Activated T-helper 1 cell treated with anti-CD3 and anti-CD28 coated beads, Interleukin-12 subunit alpha, Interleukin-12 subunit beta, Interleukin-2, Interleukin-4 antibody, amounts not matched to agents 30 ng/mL and 10 ng/mL and 1 ng/mL, durations not matched to agents 14 hours and 24 hours and 36 hours (primary cell): ENCODE measurements at regions not wholly inside any gene's neighbourhood (a gene's known extent, or its start where the extent isn't known, plus 50 kb on each side); places are given as distances from the start of the nearest gene placed in this dataset.

Source experiments
- DNase-seq: peaks from one replicate; pipeline ENCODE4 v3.0.0; 2021; ENCODE audit warnings: low spot score
- H3K27ac Mint-ChIP-seq: one replicate; pipeline ENCODE4 v1.8.0; 2021; ENCODE audit warnings: mild to moderate bottlenecking, mixed read lengths
- H3K27me3 Mint-ChIP-seq: one replicate; pipeline ENCODE4 v1.8.0; 2022; ENCODE audit warnings: mild to moderate bottlenecking, moderate library complexity, mixed read lengths; ENCODE audit not compliant: insufficient read depth
- H3K36me3 Mint-ChIP-seq: one replicate; pipeline ENCODE4 v1.8.0; 2021; ENCODE audit warnings: low read depth, mixed read lengths
- H3K4me1 Mint-ChIP-seq: one replicate; pipeline ENCODE4 v1.8.0; 2021; ENCODE audit warnings: low read depth, mixed read lengths
- H3K4me3 Mint-ChIP-seq: one replicate; pipeline ENCODE4 v1.8.0; 2021; ENCODE audit warnings: mild to moderate bottlenecking, moderate library complexity, mixed read lengths
- H3K9me3 Mint-ChIP-seq: one replicate; pipeline ENCODE4 v1.8.0; 2021; ENCODE audit warnings: mixed read lengths
- intact Hi-C: fragments of 100-400 bp; cut with micrococcal nuclease; formaldehyde crosslinking; loops from one replicate; pipeline ENCODE4 v1.15.1; 2024

DNA sequence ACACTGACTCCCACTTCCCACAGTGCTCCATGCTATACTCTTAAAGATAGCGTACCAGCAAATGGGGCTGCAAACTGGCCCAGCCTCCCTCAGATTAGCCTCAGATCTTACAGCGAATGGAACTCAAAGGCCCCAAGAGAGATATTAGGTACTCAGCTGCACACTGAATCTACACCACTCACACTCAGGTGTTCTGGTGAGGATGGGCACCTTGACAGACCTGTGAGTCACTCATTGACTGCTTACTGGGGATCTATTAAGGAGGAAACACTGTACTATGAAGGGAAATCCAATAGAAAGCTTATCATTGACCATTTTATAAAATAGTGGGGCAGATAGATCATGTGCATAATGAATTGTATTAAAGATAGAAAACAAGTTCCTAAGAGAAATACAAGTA, 164.3 kb upstream of the ATP1B1 start:
- intact Hi-C loops: no loop called here
- DNase-seq: no peak
- Mint-ChIP-seq H3K27me3 (peaks cover 16% of the 10 kb centered on the region), H3K4me3 (no peak overlapping the region), H3K27ac (no peak overlapping the region), H3K36me3 (no peaks in the 10 kb centered on the region), H3K9me3 (peaks cover 1% of the 10 kb centered on the region), H3K4me1 (no peaks in the 10 kb centered on the region)

DNA sequence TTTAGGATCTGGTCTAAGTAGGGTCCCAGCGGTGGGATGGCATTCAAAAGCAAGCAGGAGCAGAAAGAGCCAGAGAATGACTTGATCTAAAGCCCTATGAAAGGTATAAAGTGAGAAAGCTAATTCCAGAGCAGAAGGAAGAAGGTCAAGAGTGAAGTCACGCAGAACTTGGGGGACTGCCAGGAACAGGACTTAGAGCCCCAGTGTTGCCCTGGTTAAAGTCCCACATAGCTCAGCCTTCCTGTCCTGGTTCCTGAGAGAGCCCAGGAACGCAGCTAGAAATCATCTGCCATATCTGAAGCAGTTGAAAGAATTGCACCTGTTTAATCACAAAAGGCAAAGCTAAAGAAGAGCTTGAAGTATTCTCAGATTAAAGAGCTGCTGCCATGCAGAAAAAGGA, 160.6 kb upstream of the ATP1B1 start:
- intact Hi-C loops: no loop called here
- Mint-ChIP-seq H3K27me3 (peaks cover 12% of the 10 kb centered on the region), H3K27ac (no peak overlapping the region), H3K4me3 (no peak overlapping the region), H3K4me1 (no peaks in the 10 kb centered on the region), H3K36me3 (no peaks in the 10 kb centered on the region), H3K9me3 (no peaks in the 10 kb centered on the region)
- DNase-seq: no peak

DNA sequence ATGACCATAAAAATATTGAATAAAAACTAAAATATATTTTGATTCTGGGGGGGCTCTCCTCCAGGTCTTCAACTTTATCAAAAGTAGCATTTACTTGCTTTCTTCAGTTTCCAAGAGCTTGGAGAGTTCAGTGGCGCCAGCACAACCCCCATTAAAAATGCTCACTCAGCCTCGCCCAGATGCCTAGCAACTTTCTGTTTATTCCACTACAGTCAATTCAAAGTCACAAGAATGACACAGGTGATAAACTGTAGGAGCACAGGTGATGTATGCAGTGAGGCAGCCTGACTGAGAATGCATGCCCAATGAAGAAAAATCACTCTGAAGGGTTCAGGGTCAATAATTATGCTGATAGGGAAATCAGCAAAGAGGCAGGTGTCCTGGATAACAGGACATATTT, 159.4 kb upstream of the ATP1B1 start:
- intact Hi-C loops: no loop called here
- no peak overlapping the region for H3K4me3 Mint-ChIP-seq
- DNase-seq: no peak
- peaks cover 12% of the 10 kb centered on the region for H3K27me3 Mint-ChIP-seq
- H3K27ac Mint-ChIP-seq: no peak overlapping the region
- no peaks in the 10 kb centered on the region for H3K36me3 Mint-ChIP-seq
- H3K9me3 Mint-ChIP-seq: no peaks in the 10 kb centered on the region
- no peaks in the 10 kb centered on the region for H3K4me1 Mint-ChIP-seq

- Mint-ChIP-seq H3K9me3 (no peaks in the 10 kb centered on the region), H3K4me3 (no peak overlapping the region), H3K36me3 (no peaks in the 10 kb centered on the region), H3K27ac (no peak overlapping the region), H3K4me1 (no peaks in the 10 kb centered on the region), H3K27me3 (peaks cover 3% of the 10 kb centered on the region)
- intact Hi-C loops: no loop called here
- DNase-seq: no peak
Observed at GRCh38 chr1:168949672-168950071, 156.8 kb upstream of the ATP1B1 start.

DNA sequence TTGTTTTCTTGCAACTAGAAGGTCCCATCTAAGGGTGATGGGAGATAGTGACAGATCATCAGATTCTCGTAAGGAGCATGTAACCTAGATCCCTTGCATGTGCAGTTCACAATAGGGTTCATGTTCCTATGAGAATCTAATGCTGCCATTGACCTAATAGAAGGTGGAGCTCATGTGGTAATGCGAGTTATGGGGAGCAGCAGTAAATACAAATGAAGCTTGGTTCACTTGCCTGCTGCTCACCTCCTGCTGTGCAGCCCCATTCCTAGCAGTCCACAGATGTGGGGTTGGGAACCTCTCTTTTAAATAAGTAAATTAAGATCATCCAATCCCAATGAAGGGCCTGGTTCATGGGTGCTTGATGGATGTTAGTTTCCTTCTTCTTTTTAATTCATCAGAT, 148.7 kb upstream of the ATP1B1 start:
- no peak overlapping the region for H3K27ac Mint-ChIP-seq
- intact Hi-C loops: no loop called here
- H3K4me3 Mint-ChIP-seq: no peak overlapping the region
- no peaks in the 10 kb centered on the region for H3K36me3 Mint-ChIP-seq
- peaks cover 3% of the 10 kb centered on the region for H3K27me3 Mint-ChIP-seq
- H3K9me3 Mint-ChIP-seq: no peaks in the 10 kb centered on the region
- H3K4me1 Mint-ChIP-seq: no peaks in the 10 kb centered on the region
- no peak for DNase-seq

GRCh38 chr1:168958562-168959289, 147.8 kb upstream of the ATP1B1 start:
- H3K4me3 Mint-ChIP-seq: no peak overlapping the region
- H3K4me1 Mint-ChIP-seq: no peaks in the 10 kb centered on the region
- H3K9me3 Mint-ChIP-seq: no peaks in the 10 kb centered on the region
- no peak overlapping the region for H3K27ac Mint-ChIP-seq
- no peaks in the 10 kb centered on the region for H3K36me3 Mint-ChIP-seq
- intact Hi-C loops: no loop called here
- peaks cover 3% of the 10 kb centered on the region for H3K27me3 Mint-ChIP-seq
- DNase-seq: no peak

- intact Hi-C loops: no loop called here
- Mint-ChIP-seq H3K27me3 (peaks cover 3% of the 10 kb centered on the region), H3K4me3 (no peak overlapping the region), H3K36me3 (no peaks in the 10 kb centered on the region), H3K4me1 (no peaks in the 10 kb centered on the region), H3K27ac (no peak overlapping the region), H3K9me3 (no peaks in the 10 kb centered on the region)
- no peak for DNase-seq
Observed at GRCh38 chr1:168959382-168959781, 147.1 kb upstream of the ATP1B1 start.

DNA sequence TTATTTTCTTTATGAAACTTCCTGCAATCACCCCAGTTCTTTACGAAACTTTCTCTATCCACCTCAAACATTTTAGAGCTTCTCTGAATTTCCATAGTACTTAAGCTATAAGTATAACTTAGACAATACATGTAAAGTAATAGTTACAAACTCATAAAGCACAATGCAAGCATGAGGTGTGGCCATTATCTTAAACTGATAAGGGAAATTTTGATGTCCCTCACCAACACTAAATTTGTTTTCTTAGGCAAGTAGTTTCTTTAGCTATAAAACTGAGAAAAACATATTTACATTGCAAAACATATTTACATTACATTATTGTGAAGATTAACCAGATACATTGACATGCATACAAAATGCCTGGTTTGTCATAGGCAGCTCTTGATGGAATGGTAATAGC, 146.4 kb upstream of the ATP1B1 start:
- intact Hi-C loops: no loop called here
- no peak for DNase-seq
- H3K27ac Mint-ChIP-seq: no peak overlapping the region
- H3K9me3 Mint-ChIP-seq: no peaks in the 10 kb centered on the region
- peaks cover 3% of the 10 kb centered on the region for H3K27me3 Mint-ChIP-seq
- H3K36me3 Mint-ChIP-seq: no peaks in the 10 kb centered on the region
- H3K4me3 Mint-ChIP-seq: no peak overlapping the region
- no peaks in the 10 kb centered on the region for H3K4me1 Mint-ChIP-seq

DNA sequence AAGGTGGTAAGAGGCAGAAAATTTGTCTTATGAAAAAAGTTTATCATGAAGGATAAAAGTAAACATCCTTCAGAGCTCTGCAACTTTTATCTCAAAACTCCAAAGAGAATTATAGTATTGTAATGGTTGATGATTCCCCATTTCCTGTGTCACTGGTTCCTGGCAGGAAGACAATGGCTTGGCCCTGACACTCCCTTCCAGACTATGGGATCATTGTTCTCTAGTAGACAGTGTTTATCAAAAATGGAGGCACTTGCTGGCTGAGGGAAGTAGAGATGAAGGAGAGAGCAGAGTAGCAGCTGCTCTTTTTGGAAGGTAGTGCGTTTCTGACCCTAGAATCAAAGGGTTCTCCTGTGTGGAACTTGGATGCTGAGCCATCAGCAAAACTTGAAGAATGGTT, 145.9 kb upstream of the ATP1B1 start:
- Mint-ChIP-seq H3K4me3 (no peak overlapping the region), H3K36me3 (no peaks in the 10 kb centered on the region), H3K27ac (no peak overlapping the region), H3K27me3 (peaks cover 3% of the 10 kb centered on the region), H3K9me3 (no peaks in the 10 kb centered on the region), H3K4me1 (no peaks in the 10 kb centered on the region)
- intact Hi-C loops: no loop called here
- DNase-seq: no peak

GRCh38 chr1:168963601-168964000, 142.9 kb upstream of the ATP1B1 start:
- no peaks in the 10 kb centered on the region for H3K27me3 Mint-ChIP-seq
- H3K9me3 Mint-ChIP-seq: no peaks in the 10 kb centered on the region
- H3K4me1 Mint-ChIP-seq: no peaks in the 10 kb centered on the region
- intact Hi-C loops: no loop called here
- no peak overlapping the region for H3K27ac Mint-ChIP-seq
- no peak for DNase-seq
- no peaks in the 10 kb centered on the region for H3K36me3 Mint-ChIP-seq
- H3K4me3 Mint-ChIP-seq: no peak overlapping the region

DNA sequence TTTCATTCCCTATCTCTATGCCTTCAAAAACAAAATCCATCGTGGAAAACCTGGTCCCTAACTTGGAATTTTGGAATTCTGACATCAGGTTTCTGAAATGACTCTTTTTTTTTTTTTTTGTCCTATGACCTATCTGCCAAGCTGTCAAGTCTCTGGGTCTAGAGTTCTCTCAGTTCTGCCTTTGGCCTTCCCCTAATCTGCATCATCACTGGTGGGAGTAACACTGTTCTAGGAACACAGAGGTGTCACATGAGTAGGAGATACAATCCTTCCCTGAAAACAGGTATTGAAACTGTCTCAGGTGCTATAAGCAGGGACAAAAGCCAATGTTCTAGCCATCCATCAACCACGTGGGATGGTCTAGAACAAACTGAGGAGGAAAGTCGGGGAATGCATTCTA, 142.0 kb upstream of the ATP1B1 start:
- H3K4me3 Mint-ChIP-seq: no peak overlapping the region
- H3K36me3 Mint-ChIP-seq: no peaks in the 10 kb centered on the region
- H3K4me1 Mint-ChIP-seq: no peaks in the 10 kb centered on the region
- DNase-seq: no peak
- H3K27me3 Mint-ChIP-seq: no peaks in the 10 kb centered on the region
- H3K27ac Mint-ChIP-seq: no peak overlapping the region
- intact Hi-C loops: no loop called here
- no peaks in the 10 kb centered on the region for H3K9me3 Mint-ChIP-seq

DNA sequence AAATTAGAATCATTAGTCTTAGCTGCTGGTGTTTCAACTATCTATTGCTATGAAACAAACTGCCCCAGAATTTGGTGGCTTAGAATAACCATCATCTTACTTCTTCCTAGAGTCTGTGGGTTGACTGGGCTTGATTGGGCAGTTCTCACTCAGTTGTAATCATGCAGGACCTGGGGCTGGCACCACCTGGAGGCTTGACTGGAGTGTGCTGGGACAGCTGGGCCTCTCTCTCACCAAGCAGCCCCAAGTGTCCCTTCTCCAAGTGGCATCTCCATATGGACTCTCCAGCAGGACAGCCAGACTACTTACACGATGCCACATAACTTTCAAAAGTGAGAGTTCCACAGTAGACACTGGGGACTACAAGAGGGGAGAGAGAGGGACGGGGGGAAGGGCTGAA, 140.3 kb upstream of the ATP1B1 start:
- Mint-ChIP-seq H3K4me3 (no peak overlapping the region), H3K36me3 (no peaks in the 10 kb centered on the region), H3K27ac (no peak overlapping the region), H3K9me3 (no peaks in the 10 kb centered on the region), H3K27me3 (peaks cover 4% of the 10 kb centered on the region), H3K4me1 (no peaks in the 10 kb centered on the region)
- intact Hi-C loops: no loop called here
- no peak for DNase-seq

DNA sequence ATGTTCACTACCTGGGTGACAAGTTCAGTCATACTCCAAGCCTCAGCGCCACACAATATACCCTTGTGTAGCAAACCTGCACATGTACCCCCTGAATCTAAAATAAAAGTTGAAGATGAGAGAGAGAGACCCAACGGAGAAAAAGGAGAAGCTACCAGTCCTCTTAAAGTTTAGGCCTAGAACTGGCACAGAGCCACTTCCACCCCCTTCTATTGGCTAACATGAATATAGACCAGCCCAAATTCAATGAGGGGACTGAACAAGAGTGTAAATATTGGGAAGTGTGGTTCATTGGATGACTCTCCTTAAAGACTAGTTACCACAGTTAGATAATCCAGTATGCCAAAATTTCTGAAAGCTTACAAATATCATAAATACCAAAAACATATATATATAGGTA, 139.9 kb upstream of the ATP1B1 start:
- Mint-ChIP-seq H3K4me1 (no peaks in the 10 kb centered on the region), H3K9me3 (no peaks in the 10 kb centered on the region), H3K27me3 (peaks cover 4% of the 10 kb centered on the region), H3K36me3 (no peaks in the 10 kb centered on the region), H3K4me3 (no peak overlapping the region), H3K27ac (no peak overlapping the region)
- DNase-seq: no peak
- intact Hi-C loops: no loop called here
